NCI-H1436 (cell line): ENCODE measurements at regions not wholly inside any gene's neighbourhood (a gene's known extent, or its start where the extent isn't known, plus 50 kb on each side); places are given as distances from the start of the nearest gene placed in this dataset.

Source experiments
- DNase-seq: peaks from one replicate; lab custom pipeline; 2025; lab: John Stamatoyannopoulos, UW

DNA sequence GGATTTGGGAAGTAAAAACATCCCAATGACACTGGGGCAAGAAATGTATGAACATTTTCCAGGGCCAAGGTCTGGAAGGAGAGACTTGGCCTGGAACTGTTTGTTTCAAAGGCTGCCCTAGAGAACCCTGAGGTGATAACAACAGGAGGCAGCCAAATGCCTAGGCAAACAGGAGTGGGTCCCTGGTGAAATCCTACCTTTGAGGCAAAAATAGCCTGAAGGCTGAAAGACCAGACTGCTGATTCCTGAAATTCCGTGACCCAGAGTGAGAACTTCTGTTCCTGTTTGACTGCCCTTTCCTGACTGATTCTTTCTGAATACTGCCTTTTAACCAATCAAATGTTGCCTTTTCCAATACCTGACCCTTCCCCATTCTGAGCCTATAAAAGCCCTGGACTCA, 196.4 kb downstream of the NSUN3 start:
- DNase-seq: no peak

DNA sequence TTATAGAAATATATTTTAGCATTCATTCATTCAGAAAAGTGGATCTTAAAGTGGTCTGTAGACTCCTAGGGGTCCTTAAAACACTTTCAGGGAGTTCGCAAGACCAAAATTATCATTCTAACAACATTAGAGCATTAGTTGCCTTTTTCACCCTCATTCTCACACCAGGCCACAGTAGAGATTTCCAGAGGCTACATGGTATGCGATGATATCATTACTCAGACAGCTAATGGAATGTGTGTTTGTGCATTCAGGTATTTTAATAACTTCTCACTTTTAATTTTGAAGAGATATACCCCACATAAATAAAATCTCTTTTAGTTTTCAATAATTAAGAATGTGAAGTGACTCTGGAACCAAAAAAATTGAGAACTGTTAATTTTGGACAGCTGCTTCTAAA, 206.9 kb downstream of the NSUN3 start:
- no peak for DNase-seq

DNA sequence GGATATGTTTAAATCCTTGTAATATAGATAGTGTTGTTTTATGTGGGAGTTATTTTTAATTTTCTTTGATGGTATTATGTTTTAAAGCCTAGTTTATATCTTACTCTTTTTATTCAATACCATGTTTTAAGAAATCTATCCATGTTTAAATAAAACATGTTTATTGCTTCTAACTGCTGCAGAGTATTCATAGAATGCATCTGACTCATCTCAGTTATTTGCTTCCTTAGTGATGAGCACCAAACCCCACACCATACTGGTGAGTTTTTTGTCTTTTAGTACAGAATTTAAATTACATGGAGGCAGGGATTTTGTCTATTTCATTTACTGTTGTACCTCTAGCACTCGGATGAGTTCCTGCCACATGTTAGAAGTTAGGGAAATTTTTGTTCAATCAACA, 209.2 kb downstream of the NSUN3 start:
- no peak for DNase-seq

DNA sequence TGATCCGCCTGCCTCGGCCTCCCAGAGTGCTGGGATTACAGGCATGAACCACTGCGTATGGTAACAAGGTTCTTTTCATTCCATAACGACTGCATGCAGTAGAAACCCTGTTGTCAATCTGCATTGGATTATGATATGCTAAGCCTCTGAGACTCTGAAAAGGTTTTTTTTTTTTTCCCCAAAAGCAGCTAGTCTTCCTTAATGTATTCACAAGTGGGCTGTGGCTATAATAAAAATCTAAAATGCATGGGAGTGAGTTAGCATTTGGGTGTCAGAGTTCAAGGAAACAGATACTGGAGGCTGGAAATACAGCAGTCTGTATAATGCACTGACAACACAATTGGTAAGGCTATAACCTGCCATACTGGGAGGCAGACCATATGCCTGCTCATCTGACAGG, 218.1 kb downstream of the NSUN3 start:
- no peak for DNase-seq

DNA sequence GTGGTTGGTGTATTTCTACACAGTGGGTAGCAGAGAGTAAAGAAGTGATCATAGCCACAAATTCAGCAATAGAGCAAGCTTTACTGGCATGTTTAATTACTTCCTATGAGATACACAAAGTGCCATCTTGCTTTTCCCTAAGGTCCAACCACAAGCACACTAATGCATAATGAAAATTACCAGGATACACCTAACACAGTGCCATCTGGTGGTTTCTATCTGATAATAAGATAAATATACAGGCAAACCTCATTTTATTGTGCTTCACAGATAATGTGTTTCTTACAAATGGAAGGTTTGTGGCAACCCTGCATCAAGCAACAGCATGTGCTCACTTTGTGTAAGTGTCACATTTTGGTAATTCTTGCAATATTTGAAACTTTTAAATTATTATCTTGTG, 223.0 kb downstream of the NSUN3 start:
- peak; percentile 14 for DNase-seq

DNA sequence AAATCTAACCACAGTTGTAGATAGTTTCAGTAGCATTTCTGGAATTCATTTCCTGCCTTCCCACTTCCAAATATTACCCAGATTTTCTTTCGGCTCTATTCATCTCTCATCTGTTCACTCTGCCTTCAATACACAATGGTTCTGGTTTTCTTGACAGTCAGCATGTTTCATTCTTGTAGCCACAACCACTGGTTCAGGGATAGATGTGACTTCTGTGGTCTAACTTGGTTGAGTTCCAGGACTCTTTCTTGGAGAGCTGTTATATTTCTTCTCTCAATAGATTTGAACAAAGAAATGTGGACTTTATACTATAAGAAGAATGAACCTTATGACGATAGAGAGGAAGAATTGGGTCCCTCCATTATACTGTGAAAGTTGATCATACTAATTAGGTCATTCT, 228.8 kb downstream of the NSUN3 start:
- DNase-seq: no peak

DNA sequence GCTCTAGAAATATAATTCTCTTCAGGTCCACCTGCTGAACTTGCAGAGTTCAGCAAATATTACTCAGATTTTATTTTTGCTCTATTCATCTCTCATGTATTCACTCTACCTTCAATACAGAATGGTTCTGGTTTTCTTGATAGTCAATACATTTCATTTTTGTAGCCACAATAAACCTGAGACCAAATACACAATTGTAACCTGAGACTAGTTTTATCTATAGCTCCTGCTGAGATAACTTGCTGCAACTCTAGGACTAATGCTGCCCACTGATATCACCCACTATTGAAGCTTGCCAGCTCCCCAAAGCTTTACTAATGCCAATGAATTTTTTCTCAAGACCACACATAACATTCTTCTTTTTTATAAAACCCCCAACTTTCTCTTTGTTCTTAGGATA, 229.3 kb downstream of the NSUN3 start:
- DNase-seq: no peak

DNA sequence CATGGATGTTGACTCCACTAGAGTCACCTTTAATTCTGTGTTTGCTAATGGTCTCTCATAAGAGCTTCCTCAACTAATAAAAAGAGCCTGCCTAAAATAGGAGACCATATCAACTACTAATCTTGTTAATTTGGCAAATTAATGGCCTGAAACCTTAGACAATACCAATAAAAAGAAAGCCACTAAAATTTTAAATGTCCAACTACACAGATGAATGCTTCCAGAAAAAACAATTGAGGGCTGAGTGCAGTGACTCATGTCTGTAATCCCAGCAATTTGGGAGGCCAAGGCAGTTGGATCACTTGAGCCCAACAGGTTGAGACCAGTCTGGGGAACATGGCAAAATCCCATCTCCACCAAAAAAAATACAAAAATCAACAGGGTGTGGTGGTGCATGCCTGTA, 230.9 kb downstream of the NSUN3 start:
- DNase-seq: no peak

DNA sequence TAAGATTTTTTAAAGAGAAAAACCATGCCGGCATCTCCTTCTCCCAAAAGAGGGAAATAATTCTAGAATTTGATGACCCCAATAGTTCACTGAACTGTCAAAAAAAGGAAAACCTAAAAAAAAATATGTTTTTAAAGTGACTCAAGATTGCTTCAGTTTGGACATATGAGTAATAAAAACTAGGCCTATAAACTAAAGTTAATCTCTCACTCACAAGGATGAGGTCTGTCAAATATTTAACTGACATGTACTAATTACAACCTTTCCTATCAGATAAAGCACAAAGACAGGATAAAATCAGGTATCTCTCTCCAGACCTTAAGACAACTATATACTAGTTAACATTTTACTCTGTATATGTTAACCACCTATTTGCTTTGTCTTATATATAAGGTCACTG, 231.9 kb downstream of the NSUN3 start:
- DNase-seq: no peak

DNA sequence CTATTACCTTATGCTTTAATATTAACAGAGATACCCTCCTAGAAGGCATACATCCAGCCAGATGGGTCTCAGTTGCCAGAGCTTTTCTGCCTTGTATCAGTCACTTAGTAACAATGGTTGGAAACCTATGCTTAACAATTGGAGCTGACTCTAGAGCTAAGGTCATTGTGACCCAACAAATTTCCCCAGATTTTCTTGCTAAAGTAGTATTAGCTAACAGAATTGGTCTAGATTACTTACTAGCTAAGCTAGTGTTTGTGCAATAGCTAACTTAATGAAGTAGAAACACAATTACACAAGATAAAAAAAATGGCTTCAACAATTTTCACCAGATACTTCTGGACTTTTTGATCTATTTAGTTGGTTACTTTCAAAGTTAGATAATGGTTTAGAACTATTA, 236.9 kb downstream of the NSUN3 start:
- DNase-seq: no peak

DNA sequence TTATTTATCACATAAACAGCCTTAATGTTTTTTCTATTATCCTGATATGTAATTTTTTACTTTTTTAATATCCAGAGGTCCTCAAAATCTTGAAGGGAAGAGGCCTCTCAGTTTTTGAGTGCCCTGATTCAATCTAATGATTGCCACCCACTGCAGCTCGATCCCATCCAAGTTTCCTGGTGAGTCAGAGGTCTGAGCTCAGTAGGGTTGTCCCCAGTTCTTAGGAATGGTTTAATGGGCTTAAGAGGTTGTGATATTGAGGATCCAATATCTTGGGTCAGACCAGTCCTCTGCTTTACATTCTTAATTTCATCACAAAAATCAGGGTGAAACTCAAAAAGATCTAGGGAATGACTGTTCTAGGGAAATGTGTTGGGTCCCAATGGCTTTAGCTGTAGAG, 238.5 kb downstream of the NSUN3 start:
- DNase-seq: no peak

DNA sequence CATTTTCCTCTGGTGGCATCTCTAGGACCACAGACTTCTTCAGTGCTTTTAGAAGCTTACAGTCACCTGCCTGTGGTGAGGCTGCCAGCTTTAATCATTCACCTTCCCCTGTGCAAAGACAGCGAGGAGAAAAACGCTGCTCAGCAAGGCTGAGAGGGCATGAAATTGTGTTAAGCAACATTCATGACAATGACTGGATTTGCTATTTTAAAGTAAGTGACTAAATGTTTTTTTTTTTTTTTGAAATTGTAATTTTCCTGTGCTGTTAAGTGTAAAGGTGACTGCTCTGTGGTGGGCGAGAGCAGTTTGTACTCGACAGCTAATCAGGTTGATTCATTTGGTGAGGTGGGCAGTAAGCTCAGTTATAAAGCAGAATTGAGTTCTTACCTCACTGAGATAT, 240.4 kb downstream of the NSUN3 start:
- DNase-seq: no peak

DNA sequence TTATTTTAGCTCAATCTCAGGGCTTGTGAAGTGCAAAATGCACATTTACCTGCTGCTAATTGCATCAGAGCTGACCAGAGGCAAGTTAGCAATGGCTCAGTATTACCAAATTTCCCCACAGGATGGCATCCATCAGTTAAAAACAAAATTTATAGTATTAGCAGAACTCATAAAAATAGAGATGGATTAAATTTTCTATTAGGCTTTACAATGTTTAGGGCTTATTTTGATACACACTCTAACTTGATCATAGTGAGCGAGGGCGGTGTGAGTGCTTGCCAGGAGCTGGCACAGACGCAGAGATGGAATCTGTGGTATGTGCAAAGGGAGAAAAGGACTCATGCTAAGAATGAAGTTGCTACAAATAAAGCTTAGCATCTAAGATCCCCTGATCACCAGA, 241.0 kb downstream of the NSUN3 start:
- DNase-seq: no peak

DNA sequence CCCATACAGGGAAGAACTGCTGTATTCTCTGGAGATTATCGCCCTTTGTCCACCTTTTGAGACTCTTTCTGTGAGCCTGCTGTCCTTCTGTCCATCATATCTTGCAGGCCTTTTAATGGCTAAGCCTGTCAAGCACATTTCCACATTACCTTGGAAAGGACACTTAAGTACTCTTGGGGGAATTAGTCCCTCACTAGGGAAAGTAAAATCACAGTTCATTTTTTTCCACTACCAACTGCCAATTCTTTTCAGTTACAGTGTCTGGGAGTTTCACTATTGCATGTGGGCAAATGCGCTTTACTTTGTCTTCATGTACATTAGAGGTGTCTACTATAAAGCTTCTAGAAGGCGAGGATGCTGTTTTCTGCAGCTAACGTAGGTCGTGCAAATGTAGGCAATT, 242.1 kb downstream of the NSUN3 start:
- DNase-seq: no peak

DNA sequence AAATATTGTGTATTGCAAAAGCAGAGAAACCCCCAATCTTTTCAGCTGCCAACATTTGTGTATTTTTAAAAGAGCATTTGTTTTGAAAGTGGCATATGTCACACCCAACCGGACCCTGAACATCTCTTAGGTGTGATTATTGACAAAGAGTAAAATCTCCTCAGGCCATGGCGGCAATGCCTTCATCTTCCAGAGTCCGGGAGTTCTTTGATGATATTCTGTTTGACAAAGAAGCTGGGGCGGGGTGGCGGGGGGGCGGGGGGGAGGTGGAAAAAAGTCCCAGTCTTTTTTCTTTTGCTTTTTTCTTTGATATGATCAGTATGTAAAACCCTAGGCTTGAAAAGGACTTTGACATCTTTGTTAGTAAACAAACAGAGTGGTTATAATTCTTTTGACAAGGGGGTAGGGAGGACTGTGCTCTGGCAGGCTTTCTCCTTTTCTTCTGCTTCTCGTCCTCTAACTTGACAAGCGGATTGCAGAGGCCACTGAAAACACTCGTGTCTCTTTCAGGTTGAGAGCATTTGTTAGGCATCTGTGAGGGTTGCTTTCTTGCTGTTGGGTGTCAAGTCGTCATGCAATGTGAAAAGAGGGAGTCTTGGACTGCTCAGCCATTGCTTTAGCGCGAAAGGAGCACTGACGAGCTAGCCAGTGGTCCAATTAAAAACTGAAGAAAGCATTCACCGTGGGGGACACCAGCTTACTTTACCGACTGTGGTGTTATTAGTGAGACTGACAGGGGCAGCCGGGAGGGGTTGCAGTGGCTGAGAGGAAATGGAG, 243.2 kb downstream of the NSUN3 start:
- DNase-seq: no peak

DNA sequence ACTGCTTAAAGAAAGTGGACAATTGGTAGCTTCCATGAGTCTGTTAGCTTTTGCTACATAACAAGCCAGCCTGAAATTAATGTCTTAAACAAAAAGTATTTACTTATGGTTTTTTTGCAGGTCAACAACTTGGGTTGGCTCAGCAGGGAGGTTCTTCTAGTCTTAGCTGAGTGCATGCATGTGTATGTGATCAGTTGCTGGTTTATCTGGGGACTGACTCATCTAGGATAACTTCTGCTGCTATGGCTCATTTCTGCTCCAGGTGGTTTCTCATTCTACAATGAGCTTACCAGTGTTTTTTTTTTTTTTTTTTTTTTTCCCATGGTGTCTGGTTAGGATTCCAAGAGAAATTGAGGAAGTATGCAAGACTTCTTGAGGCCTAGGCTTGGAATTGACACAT, 244.7 kb downstream of the NSUN3 start:
- DNase-seq: no peak

DNA sequence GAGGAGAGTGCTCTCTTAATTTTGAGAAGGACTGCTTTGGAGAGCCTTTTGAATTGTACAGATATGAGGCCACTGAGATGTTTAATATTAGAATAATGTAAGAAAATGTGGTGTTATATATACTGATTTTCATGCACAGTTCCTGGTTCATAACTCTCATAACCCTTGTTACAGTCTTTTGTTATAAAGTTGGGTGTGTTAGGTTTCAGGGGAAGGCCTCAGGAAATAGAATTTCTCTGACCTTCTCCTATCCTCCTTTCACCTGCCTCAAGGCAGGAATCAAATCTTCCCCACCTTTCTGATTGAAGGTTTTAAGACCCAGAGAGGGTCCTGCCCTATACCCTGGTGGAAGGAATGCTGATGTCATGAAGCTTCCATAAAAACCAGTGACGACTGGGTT, 245.9 kb downstream of the NSUN3 start:
- no peak for DNase-seq

DNA sequence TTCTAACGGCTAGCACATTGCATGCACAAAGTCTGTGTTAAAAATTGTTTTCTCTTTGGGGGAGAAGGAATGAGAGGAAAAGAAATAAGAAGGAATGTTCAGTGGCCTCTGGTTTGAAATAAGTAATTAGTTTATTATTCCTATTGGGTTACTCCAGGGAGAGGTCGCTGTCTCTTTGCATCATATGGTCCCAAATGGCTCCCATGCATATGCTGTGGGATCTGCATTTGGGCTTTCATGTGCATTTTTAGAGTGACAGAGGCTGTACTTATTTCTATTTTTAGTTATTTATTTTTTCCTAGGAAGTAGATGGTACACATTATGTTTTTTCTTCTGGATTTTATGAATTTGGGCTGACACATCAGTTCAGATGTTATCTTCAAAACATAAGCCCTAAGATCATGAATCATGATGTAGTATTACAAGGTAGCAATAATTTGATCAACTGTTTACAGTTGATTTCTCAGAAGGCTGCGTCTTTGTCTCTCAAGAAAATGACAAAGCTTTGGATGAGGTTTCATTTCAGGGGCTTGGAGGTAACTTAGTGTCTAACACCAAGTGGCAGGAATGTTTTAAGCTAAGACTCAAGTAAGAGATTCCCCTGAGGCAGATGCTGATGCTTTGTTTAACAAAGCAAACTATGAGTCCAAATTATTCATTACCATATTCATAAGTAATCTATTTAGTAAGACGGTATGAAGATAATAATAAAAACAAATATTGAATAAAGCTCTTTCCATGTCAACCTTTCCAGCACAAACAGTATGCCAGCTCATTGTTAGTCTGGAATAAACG, 247.7 kb downstream of the NSUN3 start:
- DNase-seq: no peak

DNA sequence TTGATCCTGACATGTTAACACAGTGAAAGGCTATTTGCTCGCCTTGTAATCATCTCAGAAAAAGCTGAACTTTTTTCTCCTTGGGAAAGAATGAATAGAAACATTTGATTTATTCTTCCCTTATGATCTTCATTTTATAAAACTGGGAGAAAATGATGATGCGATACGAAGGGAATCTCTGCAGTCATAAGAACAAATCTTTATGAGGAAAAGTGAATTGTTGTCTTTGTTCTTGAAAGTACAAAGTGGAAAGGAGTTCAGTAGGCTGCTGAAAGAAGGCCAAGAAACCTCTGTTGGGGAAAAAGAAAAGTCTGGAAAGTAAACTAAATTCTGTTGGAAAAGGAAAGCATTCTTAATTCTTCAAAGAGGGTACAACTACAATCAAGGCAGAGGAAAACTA, 248.8 kb downstream of the NSUN3 start:
- DNase-seq: no peak

DNA sequence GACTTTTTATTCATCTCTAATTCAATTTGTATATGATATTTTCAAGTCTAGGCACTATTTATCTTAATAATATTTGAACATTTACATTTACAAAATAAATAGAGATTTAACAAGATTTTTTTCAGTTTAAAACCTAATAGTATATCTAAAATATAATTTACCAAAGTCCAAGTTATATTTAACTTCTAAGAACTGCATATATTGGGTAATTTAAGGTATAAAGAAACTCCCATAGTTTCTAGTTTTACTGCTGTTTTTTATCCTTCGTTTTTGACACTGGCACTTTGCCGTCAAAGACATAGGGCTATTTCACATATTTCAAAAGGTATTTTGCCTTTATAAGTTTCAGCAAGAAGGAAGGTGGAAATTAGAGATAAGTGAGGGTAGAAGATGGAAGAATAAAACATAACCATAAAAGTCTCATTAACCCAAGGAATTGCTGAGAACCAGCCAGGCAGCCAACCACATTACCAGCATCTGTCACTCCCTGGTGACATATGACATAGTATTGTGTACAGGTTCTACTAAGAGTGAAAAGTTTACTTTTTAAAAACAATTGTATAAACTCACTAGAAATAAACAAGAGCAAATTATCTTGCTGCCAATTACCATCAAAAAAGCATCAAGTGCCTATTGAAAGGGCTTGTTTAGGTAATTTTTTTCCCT, 251.5 kb downstream of the NSUN3 start:
- DNase-seq: no peak

DNA sequence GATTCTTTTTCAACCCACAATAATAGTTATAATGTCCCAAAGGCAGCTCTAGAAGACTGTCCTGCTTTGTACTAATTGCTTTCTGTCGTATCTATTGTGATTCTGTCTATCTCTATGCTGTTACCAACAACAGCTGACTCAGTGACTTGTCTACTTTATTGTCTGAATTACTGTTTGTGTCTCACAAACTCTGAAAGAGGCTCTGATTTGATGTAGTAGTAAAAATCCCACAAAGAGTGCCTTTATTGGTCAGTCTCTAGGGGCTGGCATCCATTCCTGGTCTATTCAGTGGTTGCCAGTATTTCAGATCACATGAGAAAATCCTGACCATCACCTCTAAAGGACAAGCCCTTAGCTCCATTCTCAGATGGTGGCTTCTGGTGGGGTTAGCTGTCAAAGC, 254.2 kb downstream of the NSUN3 start:
- DNase-seq: no peak

DNA sequence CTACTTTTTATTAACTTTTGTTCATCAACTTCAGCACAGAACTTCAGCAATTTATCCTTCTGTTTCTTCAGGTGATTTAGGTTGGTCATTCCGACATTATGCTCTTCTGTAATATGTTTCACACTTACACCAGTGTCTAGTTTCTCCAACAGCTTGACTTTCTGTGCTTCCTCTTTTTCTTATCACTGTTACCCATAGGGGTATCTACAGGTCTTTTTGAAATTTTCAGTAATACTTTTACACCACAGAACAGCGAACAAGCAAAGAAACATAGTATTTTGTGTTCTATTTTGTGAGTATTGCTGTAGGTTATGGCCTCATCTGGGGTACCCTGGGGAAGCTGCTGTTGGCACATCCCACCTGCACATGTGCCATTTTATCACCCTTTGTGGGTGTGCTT, 260.7 kb downstream of the NSUN3 start:
- DNase-seq: no peak

DNA sequence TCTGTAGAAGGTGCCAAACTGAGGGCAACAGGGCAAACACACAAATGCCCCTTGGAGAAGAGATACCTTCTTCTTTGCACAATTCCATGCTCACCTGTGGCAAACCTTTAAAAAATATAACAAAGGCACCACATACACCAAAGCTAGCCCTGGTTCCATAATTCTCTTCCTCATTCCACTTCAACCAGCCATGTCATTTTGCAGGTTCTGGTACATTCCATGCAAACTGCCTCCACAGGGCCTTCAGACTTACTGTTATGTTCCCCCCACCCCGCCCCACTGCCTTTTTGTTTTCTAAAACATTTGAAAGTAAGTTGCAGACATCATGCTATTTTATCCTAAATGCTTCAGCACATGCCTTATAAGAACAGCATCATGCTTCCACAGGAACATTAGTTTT, 269.0 kb downstream of the NSUN3 start:
- no peak for DNase-seq
